ENCODE measurements at regions not wholly inside any gene's neighbourhood (a gene's known extent, or its start where the extent isn't known, plus 50 kb on each side); places are given as distances from the start of the nearest gene placed in this dataset.

- 96% methylated on average over 2 of the region's 2 CpGs for whole genome bisulfite sequencing (ENCODE audit: low lambda C conversion rate, missing lambda C conversion rate)
- TF ChIP-seq EZH2 (IDR thresholded peaks at IDR 0.05; ENCODE audit: borderline replicate concordance) (no peak), EZH2phosphoT487 (IDR thresholded peaks at IDR 0.05; ENCODE audit: low read depth, severe bottlenecking, unreplicated experiment) (no peak), CTCF (IDR thresholded peaks at IDR 0.05; ENCODE audit: poor library complexity) (no peak)
Measured at GRCh38 chr10:108568824-108569223, 1354.5 kb downstream of the XPNPEP1 start.

GRCh38 chr10:108567899-108568752 is 1355.2 kb downstream of the XPNPEP1 start:
- TF ChIP-seq EZH2phosphoT487 (IDR thresholded peaks at IDR 0.05; ENCODE audit: low read depth, severe bottlenecking, unreplicated experiment) (no peak), EZH2 (IDR thresholded peaks at IDR 0.05; ENCODE audit: borderline replicate concordance) (no peak), CTCF (IDR thresholded peaks at IDR 0.05; ENCODE audit: poor library complexity) (no peak)
- no peak for DNase-seq (ENCODE audit: low spot score)
- Histone ChIP-seq H3K9me3 (ENCODE audit: low read depth) (no peaks in the 10 kb centered on the region), H3K27me3 (no peaks in the 10 kb centered on the region), H3K27ac (no peak overlapping the region), H4K20me1 (ENCODE audit: insufficient read depth, poor library complexity, severe bottlenecking) (no peaks in the 10 kb centered on the region), H2AFZ (no peak overlapping the region), H3K9me2 (replicated peaks; ENCODE audit: insufficient read depth) (no peaks in the 10 kb centered on the region), H3K79me2 (no peaks in the 10 kb centered on the region), H3K4me2 (no peak overlapping the region), H3K36me3 (replicated peaks; ENCODE audit: insufficient read depth, low read depth) (no peaks in the 10 kb centered on the region), H3K4me1 (ENCODE audit: insufficient read depth) (no peaks in the 10 kb centered on the region), H3K4me3 (no peak overlapping the region)
- WGBS (ENCODE audit: low lambda C conversion rate, missing lambda C conversion rate) = 69% methylated on average over 5 of the region's 5 CpGs

More at GRCh38 chr10:108568824-108569223, 1354.5 kb downstream of the XPNPEP1 start:
- no peak for DNase-seq (ENCODE audit: low spot score)
- no peak overlapping the region for H2AFZ ChIP-seq
- H3K79me2 ChIP-seq = no peaks in the 10 kb centered on the region
- no peaks in the 10 kb centered on the region for H3K9me3 ChIP-seq (ENCODE audit: low read depth)
- no peak overlapping the region for H3K27ac ChIP-seq
- no peaks in the 10 kb centered on the region for H4K20me1 ChIP-seq (ENCODE audit: insufficient read depth, poor library complexity, severe bottlenecking)
- no peak overlapping the region for H3K4me3 ChIP-seq
- H3K27me3 ChIP-seq = no peaks in the 10 kb centered on the region
- no peak overlapping the region for H3K4me2 ChIP-seq
- H3K36me3 ChIP-seq (replicated peaks; ENCODE audit: insufficient read depth, low read depth) = no peaks in the 10 kb centered on the region
- H3K4me1 ChIP-seq (ENCODE audit: insufficient read depth) = no peaks in the 10 kb centered on the region
- no peaks in the 10 kb centered on the region for H3K9me2 ChIP-seq (replicated peaks; ENCODE audit: insufficient read depth)

- Histone ChIP-seq H3K4me3 (no peak overlapping the region), H3K27ac (no peak overlapping the region), H3K36me3 (replicated peaks; ENCODE audit: insufficient read depth, low read depth) (no peaks in the 10 kb centered on the region), H3K27me3 (no peaks in the 10 kb centered on the region), H3K4me1 (ENCODE audit: insufficient read depth) (no peaks in the 10 kb centered on the region), H3K4me2 (no peak overlapping the region), H3K9me2 (replicated peaks; ENCODE audit: insufficient read depth) (no peaks in the 10 kb centered on the region), H3K79me2 (no peaks in the 10 kb centered on the region), H4K20me1 (ENCODE audit: insufficient read depth, poor library complexity, severe bottlenecking) (no peaks in the 10 kb centered on the region), H2AFZ (no peak overlapping the region), H3K9me3 (ENCODE audit: low read depth) (no peaks in the 10 kb centered on the region)
- TF ChIP-seq CTCF (IDR thresholded peaks at IDR 0.05; ENCODE audit: poor library complexity) (no peak), EZH2phosphoT487 (IDR thresholded peaks at IDR 0.05; ENCODE audit: low read depth, severe bottlenecking, unreplicated experiment) (no peak), EZH2 (IDR thresholded peaks at IDR 0.05; ENCODE audit: borderline replicate concordance) (no peak)
- 97% methylated on average over 33 of the region's 33 CpGs for WGBS (ENCODE audit: low lambda C conversion rate, missing lambda C conversion rate)
- DNase-seq (ENCODE audit: low spot score) = no peak
Measured at GRCh38 chr10:108566316-108567107, 1356.8 kb downstream of the XPNPEP1 start.
